ENCODE measurements at regions not wholly inside any gene's neighbourhood (a gene's known extent, or its start where the extent isn't known, plus 50 kb on each side); places are given as distances from the start of the nearest gene placed in this dataset.

GRCh38 chr7:67896721-67897120 is 900.1 kb downstream of the TYW1 start:
- no peak overlapping the region; the same call in 1 of the 2 replicates for H4K8ac ChIP-seq (ENCODE audit: extremely low read depth, insufficient read depth, low read length)
- H3K27ac ChIP-seq (ENCODE audit: low read depth, low read length) = no peak overlapping the region
- H2AK5ac ChIP-seq (ENCODE audit: low read depth, low read length) = no peak overlapping the region
- no peak overlapping the region for H2BK20ac ChIP-seq (ENCODE audit: low read length)
- no peak overlapping the region for H2AFZ ChIP-seq (ENCODE audit: low read length)
- H2BK5ac ChIP-seq (ENCODE audit: low read depth, low read length) = no peak overlapping the region
- no peak overlapping the region for H3K23ac ChIP-seq (ENCODE audit: insufficient read length)
- H3K4me2 ChIP-seq (ENCODE audit: insufficient read depth in 1 of 2, low read depth in 2 of 2, low read length in 2 of 2) = no peak overlapping the region
- no peak overlapping the region for H4K5ac ChIP-seq (ENCODE audit: insufficient read length, low read depth, low read length)
- no peak overlapping the region for H3K4ac ChIP-seq (replicated peaks; ENCODE audit: insufficient read length, low read depth, low read length)
- no peak for FAIRE-seq
- no peaks in the 10 kb centered on the region for H3K36me3 ChIP-seq (ENCODE audit: control insufficient read depth in 2 of 4, insufficient read depth in 4 of 4, low read length in 3 of 4)
- H3K56ac ChIP-seq (replicated peaks; ENCODE audit: insufficient read length, low read depth, low read length) = no peak overlapping the region
- no peaks in the 10 kb centered on the region for H3K27me3 ChIP-seq (replicated peaks in 1 of 4; ENCODE audit: control insufficient read depth in 3 of 4, extremely low read depth in 1 of 4, insufficient read depth in 3 of 4, low read length in 3 of 4)
- no peaks in the 10 kb centered on the region for H4K20me1 ChIP-seq (replicated peaks in 1 of 2; ENCODE audit: control insufficient read depth in 1 of 2, insufficient read depth in 2 of 2, low read length in 2 of 2)
- ChIA-PET POLR2A (ENCODE audit: partially characterized antibody) (no interaction called here), CTCF (ENCODE audit: partially characterized antibody) (no interaction called here)
- H4K91ac ChIP-seq (replicated peaks; ENCODE audit: insufficient read length, low read length) = no peak overlapping the region
- H2BK12ac ChIP-seq (ENCODE audit: low read depth, low read length) = no peak overlapping the region
- H3K4me3 ChIP-seq (ENCODE audit: extremely low read depth in 1 of 4, insufficient read depth in 2 of 4, low read depth in 3 of 4, low read length in 4 of 4) = no peak overlapping the region
- no peak overlapping the region for H2BK120ac ChIP-seq (replicated peaks; ENCODE audit: low read depth, low read length)
- H3K79me1 ChIP-seq (ENCODE audit: low read depth, low read length) = no peaks in the 10 kb centered on the region
- H3K23me2 ChIP-seq (ENCODE audit: low read depth, low read length) = no peaks in the 10 kb centered on the region
- H3K9ac ChIP-seq (replicated peaks in 1 of 4; ENCODE audit: extremely low read depth in 1 of 4, low read depth in 3 of 4, low read length in 3 of 4) = no peak overlapping the region
- H3K9me3 ChIP-seq (ENCODE audit: insufficient read depth in 2 of 2, low read depth in 1 of 2, low read length in 1 of 2) = no peaks in the 10 kb centered on the region
- no peak overlapping the region for H3K14ac ChIP-seq (ENCODE audit: insufficient read length)
- H3K18ac ChIP-seq (ENCODE audit: extremely low read depth, low read length) = no peak overlapping the region
- DNase-seq (ENCODE audit: low read depth in 1 of 2, low spot score in 2 of 2) = no peak
- no peaks in the 10 kb centered on the region for H3K4me1 ChIP-seq (replicated peaks in 1 of 4; ENCODE audit: control insufficient read depth in 3 of 4, insufficient read depth in 4 of 4, low read length in 3 of 4)
- H3K79me2 ChIP-seq (ENCODE audit: control insufficient read depth in 1 of 2, insufficient read depth in 2 of 2, low read length in 2 of 2) = no peaks in the 10 kb centered on the region
- H2BK15ac ChIP-seq (ENCODE audit: low read length) = no peak overlapping the region
- TF ChIP-seq PHF8 (conservative IDR thresholded peaks at IDR 0.05; ENCODE audit: low read depth, low read length) = no peak
- no peak for TF ChIP-seq E2F6 (IDR thresholded peaks at IDR 0.05)
- no peak for TF ChIP-seq CTCF (IDR thresholded peaks at IDR 0.05; ENCODE audit: control extremely low read depth in 1 of 3, insufficient read depth in 1 of 3, low read depth in 1 of 3, low read length in 3 of 3)
- no peak for TF ChIP-seq TAF1 (IDR thresholded peaks at IDR 0.05; ENCODE audit: low read depth, low read length)
- TF ChIP-seq USF2 (IDR thresholded peaks at IDR 0.05; ENCODE audit: low read length) = no peak
- no peak for TF ChIP-seq POU5F1 (IDR thresholded peaks at IDR 0.05; ENCODE audit: low read depth, low read length)
- TF ChIP-seq EP300 (IDR thresholded peaks at IDR 0.05; ENCODE audit: borderline replicate concordance in 1 of 2, low read depth in 2 of 2, low read length in 2 of 2) = no peak
- TF ChIP-seq SRF (IDR thresholded peaks at IDR 0.05; ENCODE audit: low read depth, low read length) = no peak
- TF ChIP-seq SP4 (IDR thresholded peaks at IDR 0.05; ENCODE audit: low read length) = no peak
- TF ChIP-seq ASH2L (IDR thresholded peaks at IDR 0.05; ENCODE audit: low read length) = no peak
- no peak for TF ChIP-seq EGR1 (IDR thresholded peaks at IDR 0.05; ENCODE audit: borderline replicate concordance, low read depth, low read length)
- no peak for TF ChIP-seq TBP (IDR thresholded peaks at IDR 0.05; ENCODE audit: low read depth, low read length)

All from H1 (cell line).